GM19455 (cell line): ENCODE measurements at regions not wholly inside any gene's neighbourhood (a gene's known extent, or its start where the extent isn't known, plus 50 kb on each side); places are given as distances from the start of the nearest gene placed in this dataset.
"Not testable (repeated sequence)": the region's sequence is repeated elsewhere in the genome, so short reads cannot be mapped to it uniquely, and the experiment has no call there.

Experiments used
- ATAC-seq: cut with Tn5 transposase; IDR thresholded peaks from one replicate; pipeline ENCODE4 v1.9.1; 2021; ENCODE audit not compliant: unreplicated experiment

DNA sequence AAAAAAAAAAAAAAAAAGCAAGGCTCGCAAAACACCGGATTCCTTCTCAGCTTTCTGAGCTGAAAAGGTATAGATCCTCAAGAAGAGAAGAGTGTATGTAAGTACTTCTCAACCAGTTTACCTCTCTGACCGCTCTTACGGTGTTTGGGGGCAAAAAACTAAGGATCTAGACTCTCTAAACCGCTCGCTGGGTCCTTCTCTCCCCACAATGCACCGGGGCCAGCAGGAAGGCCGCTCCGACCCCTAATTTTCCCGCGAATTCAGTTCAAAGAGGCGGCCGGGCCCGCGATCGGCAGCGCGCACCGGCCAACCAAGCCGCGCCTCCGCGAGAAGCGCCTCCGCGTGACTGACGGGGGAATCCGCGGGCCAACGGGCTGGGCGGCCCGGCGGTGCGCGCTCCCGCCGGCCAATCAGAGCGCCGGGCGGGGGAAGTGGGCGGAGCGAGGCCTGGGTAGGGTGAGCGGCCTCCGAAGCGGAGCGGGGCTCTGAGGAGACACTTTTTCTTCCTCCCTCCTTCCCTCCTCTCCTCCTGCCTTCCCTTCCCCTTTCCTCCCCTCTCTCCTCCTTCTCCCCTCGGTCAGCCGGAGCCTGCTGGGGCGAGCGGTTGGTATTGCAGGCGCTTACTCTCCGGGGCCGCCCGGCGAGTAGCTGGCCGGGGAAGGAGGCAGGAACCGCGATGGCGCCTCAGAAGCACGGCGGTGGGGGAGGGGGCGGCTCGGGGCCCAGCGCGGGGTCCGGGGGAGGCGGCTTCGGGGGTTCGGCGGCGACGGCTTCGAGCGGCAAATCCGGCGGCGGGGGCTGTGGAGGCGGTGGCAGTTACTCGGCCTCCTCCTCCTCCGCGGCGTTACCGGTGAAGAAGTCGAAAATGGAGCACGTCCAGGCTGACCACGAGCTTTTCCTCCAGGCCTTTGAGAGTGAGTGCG is 93.0 kb downstream of the CRLF3 start:
- ATAC-seq, result peak; percentile 74

- ATAC-seq, result not testable (repeated sequence)
Observed at GRCh38 chr17:30730837-30731209, 93.7 kb downstream of the CRLF3 start.

DNA sequence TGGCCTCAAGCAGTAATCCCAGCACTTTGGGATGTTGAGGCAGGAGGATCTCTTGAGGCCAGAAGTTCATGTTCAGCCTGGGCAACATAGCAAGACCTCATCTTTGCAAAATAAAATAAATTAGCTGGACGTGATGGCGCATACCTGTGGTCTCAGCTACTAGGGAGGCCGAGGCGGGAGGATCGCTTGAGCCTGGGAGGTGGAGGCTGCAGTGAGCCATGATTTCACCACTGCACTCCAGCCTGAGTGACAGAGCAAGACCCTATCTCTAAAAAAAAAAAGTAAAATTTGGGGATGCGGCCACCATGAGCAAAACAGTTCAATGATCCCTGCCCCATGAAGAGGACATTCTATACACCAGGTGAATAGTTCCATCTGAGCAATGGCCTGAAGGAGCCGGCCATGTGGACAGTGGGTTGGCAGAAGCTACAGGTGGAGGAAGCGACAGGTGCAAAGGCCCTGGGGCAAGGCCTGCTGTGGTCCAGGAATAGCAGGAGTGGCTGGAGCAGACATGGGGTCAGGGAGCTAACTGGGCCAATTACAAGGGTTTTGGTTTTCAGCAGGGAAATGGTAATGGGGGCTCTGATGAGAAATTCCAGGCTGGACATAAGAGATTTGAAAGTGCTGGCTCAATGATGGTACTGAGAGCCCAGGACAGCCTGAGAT is 94.2 kb downstream of the CRLF3 start:
- ATAC-seq, result not testable (repeated sequence)

- ATAC-seq, result not testable (repeated sequence)
Observed at GRCh38 chr17:30729471-30730170, 94.9 kb downstream of the CRLF3 start.

DNA sequence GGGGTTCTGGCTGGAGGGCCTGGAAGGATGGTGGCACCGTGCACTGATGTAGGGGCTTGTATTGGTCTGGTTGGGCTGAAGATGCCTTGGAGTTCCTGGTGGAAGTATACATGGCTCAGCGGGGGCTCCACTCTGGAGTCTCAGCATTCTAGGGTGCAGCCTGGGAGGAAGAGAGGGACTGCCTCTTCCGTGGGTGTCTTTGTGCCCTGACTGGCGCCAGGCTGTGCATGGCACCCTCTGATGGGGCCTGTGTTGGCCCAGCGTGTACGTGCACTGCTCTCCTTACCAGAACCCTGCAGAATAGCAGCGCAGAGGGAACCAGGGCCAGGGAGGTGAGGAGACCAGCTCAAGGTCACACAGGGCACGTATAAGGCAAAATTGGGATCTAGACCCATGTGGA is 97.0 kb downstream of the CRLF3 start:
- not testable (repeated sequence) for ATAC-seq

GRCh38 chr17:30726734-30727133 is 97.8 kb downstream of the CRLF3 start:
- ATAC-seq, result not testable (repeated sequence)

DNA sequence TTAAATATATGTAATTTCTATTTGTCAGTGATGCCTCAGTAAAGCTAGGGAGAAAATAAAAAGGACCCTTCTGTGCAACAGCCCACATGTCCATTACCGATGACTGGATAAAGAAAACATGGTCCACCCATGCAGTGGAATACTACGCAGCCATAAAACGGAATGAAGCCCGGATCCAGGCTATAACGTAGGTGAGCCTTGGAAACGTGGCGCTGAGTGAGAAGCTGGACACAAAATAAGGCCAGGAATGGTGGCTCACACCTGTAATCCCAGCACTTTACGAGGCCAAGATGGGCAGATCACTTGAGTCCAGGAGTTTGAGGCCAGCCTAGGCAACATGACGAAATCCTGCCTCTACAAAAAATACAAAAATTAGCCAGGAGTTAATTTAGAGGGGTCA is 98.2 kb downstream of the CRLF3 start:
- not testable (repeated sequence) for ATAC-seq

- ATAC-seq, result not testable (repeated sequence)
Observed at GRCh38 chr17:30724034-30724650, 100.3 kb downstream of the CRLF3 start.

- ATAC-seq, result not testable (repeated sequence)
Observed at GRCh38 chr17:30722114-30722780, 102.2 kb downstream of the CRLF3 start.

GRCh38 chr17:30720971-30721370 is 103.5 kb downstream of the CRLF3 start:
- not testable (repeated sequence) for ATAC-seq

- ATAC-seq, result no peak
Observed at GRCh38 chr17:30720013-30720471, 104.5 kb downstream of the CRLF3 start.

DNA sequence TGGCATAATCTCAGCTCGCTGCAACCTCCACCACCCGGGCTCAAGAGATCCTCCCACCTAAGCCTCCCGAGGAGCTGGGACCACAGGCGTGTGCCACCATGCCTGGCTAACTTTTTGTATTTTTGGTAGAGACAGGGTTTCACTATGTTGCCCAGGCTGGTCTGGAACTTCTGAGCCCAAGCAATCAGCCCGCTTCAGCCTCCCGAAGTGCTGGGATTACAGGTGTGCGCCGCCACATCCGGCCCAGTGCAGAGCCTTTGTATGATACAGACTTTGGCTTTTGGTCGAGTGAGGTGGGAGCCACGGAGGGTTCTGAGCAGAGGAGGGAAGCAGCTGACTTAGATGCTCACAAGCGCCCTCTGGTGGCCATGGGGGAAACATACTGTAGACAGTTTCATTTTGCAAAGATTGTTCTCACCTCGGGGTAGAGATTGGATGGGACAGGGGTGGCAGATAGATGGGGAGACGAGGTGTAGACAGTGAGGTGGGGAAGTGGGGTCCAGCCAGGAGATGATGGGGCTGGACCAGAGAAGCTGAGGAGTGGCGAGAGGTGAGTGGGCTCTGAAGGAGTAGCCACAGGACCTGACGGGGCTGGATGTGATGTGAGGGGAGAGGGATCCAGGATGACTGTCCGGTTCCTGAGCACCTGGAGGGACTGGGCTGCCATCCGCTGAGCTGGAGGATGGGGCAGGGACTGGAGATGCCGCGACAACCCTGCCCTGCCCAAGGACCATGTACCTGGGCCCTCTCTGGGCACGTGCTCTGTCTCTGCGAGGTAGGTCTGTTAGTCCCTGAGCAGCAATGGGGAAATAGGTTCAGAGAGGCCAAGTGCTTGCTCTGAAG is 105.1 kb downstream of the CRLF3 start:
- ATAC-seq, result not testable (repeated sequence)

- ATAC-seq, result not testable (repeated sequence)
Observed at GRCh38 chr17:30718691-30719090, 105.8 kb downstream of the CRLF3 start.

GRCh38 chr17:30718099-30718447 is 106.4 kb downstream of the CRLF3 start:
- not testable (repeated sequence) for ATAC-seq

- ATAC-seq, result no peak
Observed at GRCh38 chr17:30717291-30718098, 107.0 kb downstream of the CRLF3 start.

GRCh38 chr17:30716461-30717290 is 107.8 kb downstream of the CRLF3 start:
- no peak for ATAC-seq

DNA sequence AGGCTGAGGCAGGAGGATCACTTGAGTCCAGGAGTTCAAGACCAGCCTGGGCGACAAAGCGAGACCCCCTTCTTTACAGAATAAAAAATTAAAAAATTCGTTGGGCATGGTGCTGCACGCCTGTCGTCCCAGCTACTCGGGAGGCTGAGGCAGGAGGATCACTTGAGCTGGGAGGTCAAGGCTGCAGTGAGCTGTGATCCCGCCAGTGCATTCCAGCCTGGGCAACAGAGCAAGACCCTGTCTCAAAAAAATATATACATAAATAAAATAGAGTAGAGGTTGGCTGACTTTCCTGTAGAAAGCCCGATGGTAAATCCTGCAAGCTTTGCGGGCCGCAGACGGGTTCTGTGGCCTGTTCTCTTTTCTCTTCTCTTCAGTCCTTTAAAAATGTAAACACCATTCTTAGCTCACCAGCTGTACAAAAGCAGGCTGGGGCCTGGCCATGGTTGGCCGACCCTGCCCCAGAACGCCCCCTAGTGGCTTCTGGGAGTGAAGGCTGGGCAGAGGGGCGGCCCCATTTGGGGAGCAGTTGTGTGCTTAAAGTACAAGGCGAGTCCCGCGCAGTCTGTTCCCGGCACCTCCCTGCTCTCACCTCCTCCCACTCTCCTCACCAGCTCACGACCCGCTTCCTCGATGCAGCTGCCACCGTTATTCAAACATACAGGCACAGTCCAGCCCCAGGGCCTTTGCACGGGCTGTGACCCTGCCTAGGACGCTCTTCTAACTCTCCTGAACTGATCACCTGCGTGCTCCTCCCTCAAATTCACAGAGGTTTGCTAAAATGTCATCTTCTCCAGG is 109.5 kb downstream of the CRLF3 start:
- peak; percentile 66 for ATAC-seq
